H9 (cell line): ENCODE measurements at regions not wholly inside any gene's neighbourhood (a gene's known extent, or its start where the extent isn't known, plus 50 kb on each side); places are given as distances from the start of the nearest gene placed in this dataset.

Experiments used
- DNase-seq: peaks from one replicate; pipeline ENCODE4 v3.0.0-alpha.2; 2017
- H2AFZ ChIP-seq: one replicate; pipeline ENCODE4 v1.6.1; 2013; ENCODE audit warnings: mild to moderate bottlenecking, low read length, control low read depth, moderate library complexity
- H2AK5ac ChIP-seq: 2 replicates; pipeline ENCODE4 v1.6.1; 2013; ENCODE audit warnings: low read length, control low read depth, mixed read lengths; ENCODE audit not compliant: insufficient read length
- H2BK120ac ChIP-seq: one replicate; pipeline ENCODE4 v1.6.1; 2013; ENCODE audit warnings: low read depth, mild to moderate bottlenecking, low read length, control low read depth, inconsistent platforms; ENCODE audit not compliant: poor library complexity, severe bottlenecking
- H2BK12ac ChIP-seq: 2 replicates; pipeline ENCODE4 v1.6.1; 2013; ENCODE audit warnings: low read length, control low read depth, mixed read lengths, low read depth; ENCODE audit not compliant: insufficient read length
- H2BK15ac ChIP-seq: 2 replicates; pipeline ENCODE4 v1.6.1; 2013; ENCODE audit warnings: low read depth, low read length, control low read depth
- H2BK20ac ChIP-seq: one replicate; pipeline ENCODE4 v1.6.1; 2013; ENCODE audit warnings: low read depth, mild to moderate bottlenecking, low read length, control low read depth, inconsistent platforms; ENCODE audit not compliant: poor library complexity, severe bottlenecking
- H2BK5ac ChIP-seq: 2 replicates; pipeline ENCODE4 v1.6.1; 2013; ENCODE audit warnings: low read length, control low read depth, mixed read lengths; ENCODE audit not compliant: insufficient read length
- H3K14ac ChIP-seq: 2 replicates; pipeline ENCODE4 v1.6.1; 2013; ENCODE audit warnings: low read length, control low read depth; ENCODE audit not compliant: insufficient read depth
- H3K18ac ChIP-seq: 2 replicates; pipeline ENCODE4 v1.6.1; 2013; ENCODE audit warnings: low read depth, mild to moderate bottlenecking, mixed read lengths, low read length, control low read depth; ENCODE audit not compliant: insufficient read length
- H3K23ac ChIP-seq: 2 replicates; pipeline ENCODE4 v1.6.1; 2013; ENCODE audit warnings: low read length, control low read depth, mixed read lengths, low read depth; ENCODE audit not compliant: insufficient read length
- H3K23me2 ChIP-seq: 2 replicates; pipeline ENCODE4 v1.6.1; 2013; ENCODE audit warnings: low read depth, mild to moderate bottlenecking, mixed read lengths, low read length, control low read depth; ENCODE audit not compliant: insufficient read length, poor library complexity, severe bottlenecking
- H3K27ac ChIP-seq: 2 replicates; pipeline ENCODE4 v1.5.1; 2013; ENCODE audit warnings: low read length, control low read depth, mixed read lengths, low read depth; ENCODE audit not compliant: insufficient read length
- H3K27me3 ChIP-seq: 2 replicates; pipeline ENCODE4 v1.6.1; 2013; ENCODE audit warnings: low read length, control low read depth, inconsistent platforms; ENCODE audit not compliant: insufficient read depth
- H3K4ac ChIP-seq: 2 replicates; pipeline ENCODE4 v1.6.1; 2013; ENCODE audit warnings: low read depth, mild to moderate bottlenecking, control low read depth, inconsistent platforms, low read length, moderate library complexity
- H3K4me1 ChIP-seq: 2 replicates; pipeline ENCODE4 v1.6.1; 2013; ENCODE audit warnings: low read length, control low read depth, inconsistent platforms; ENCODE audit not compliant: insufficient read depth
- H3K4me2 ChIP-seq: 2 replicates; pipeline ENCODE4 v1.6.1; 2013; ENCODE audit warnings: low read length, control low read depth, mixed read lengths; ENCODE audit not compliant: insufficient read length, insufficient read depth
- H3K56ac ChIP-seq: 2 replicates; pipeline ENCODE4 v1.6.1; 2013; ENCODE audit warnings: low read depth, mild to moderate bottlenecking, mixed read lengths, low read length, control low read depth; ENCODE audit not compliant: insufficient read length
- H3K79me1 ChIP-seq: 2 replicates; pipeline ENCODE4 v1.6.1; 2013; ENCODE audit warnings: low read depth, mild to moderate bottlenecking, moderate library complexity, low read length, control low read depth, inconsistent platforms; ENCODE audit not compliant: insufficient read depth, poor library complexity, severe bottlenecking
- H3K79me2 ChIP-seq: 2 replicates; pipeline ENCODE4 v1.6.1; 2013; ENCODE audit warnings: low read length, control low read depth, inconsistent platforms; ENCODE audit not compliant: insufficient read depth
- H3K9ac ChIP-seq: 2 replicates; pipeline ENCODE4 v1.6.1; 2013; ENCODE audit warnings: low read length, control low read depth, mixed read lengths; ENCODE audit not compliant: insufficient read length; ENCODE audit errors: extremely low read depth
- H3K9me3 ChIP-seq: one replicate; pipeline ENCODE4 v1.6.1; 2013; ENCODE audit warnings: low read depth, low read length, inconsistent platforms; ENCODE audit not compliant: control insufficient read depth
- H3T11ph ChIP-seq: one replicate; pipeline ENCODE4 v1.6.1; 2013; ENCODE audit warnings: mild to moderate bottlenecking, low read length, control low read depth, inconsistent platforms
- H4K20me1 ChIP-seq: one replicate; pipeline ENCODE4 v1.6.1; 2013; ENCODE audit not compliant: control insufficient read depth, insufficient read length, insufficient read depth
- H4K5ac ChIP-seq: 2 replicates; pipeline ENCODE4 v1.6.1; 2013; ENCODE audit warnings: low read depth, mild to moderate bottlenecking, mixed read lengths, low read length, control low read depth; ENCODE audit not compliant: insufficient read length
- H4K8ac ChIP-seq: replicated peaks from 2 replicates; pipeline ENCODE4 v1.6.1; 2013; ENCODE audit warnings: low read length, control low read depth, mixed read lengths, low read depth; ENCODE audit not compliant: insufficient read length
- H4K91ac ChIP-seq: 2 replicates; pipeline ENCODE4 v1.6.1; 2013; ENCODE audit warnings: low read depth, mild to moderate bottlenecking, moderate library complexity, mixed read lengths, low read length, control low read depth; ENCODE audit not compliant: insufficient read length
- H3K27ac Mint-ChIP-seq, 3 experiments: 2 replicates in 2 of 3; 3 replicates in 1 of 3; pipeline ENCODE4 v1.8.0; 2020 to 2021; ENCODE audit warnings: mixed read lengths in 3 of 3, mild to moderate bottlenecking in 1 of 3, moderate library complexity in 1 of 3
- H3K27me3 Mint-ChIP-seq: 2 replicates; pipeline ENCODE4 v1.8.0; 2021; ENCODE audit warnings: low read depth, mild to moderate bottlenecking, moderate library complexity, mixed read lengths
- H3K36me3 Mint-ChIP-seq, 3 experiments: 2 replicates in 2 of 3; 3 replicates in 1 of 3; pipeline ENCODE4 v1.8.0; 2020 to 2021; ENCODE audit warnings: low read depth in 3 of 3, mixed read lengths in 3 of 3; ENCODE audit not compliant: insufficient read depth in 1 of 3
- H3K4me1 Mint-ChIP-seq, 2 experiments: 2 replicates each; pipeline ENCODE4 v1.8.0; 2020; ENCODE audit warnings: mixed read lengths in 2 of 2
- H3K4me3 Mint-ChIP-seq, 2 experiments: 2 replicates in 1 of 2; 3 replicates in 1 of 2; pipeline ENCODE4 v1.8.0; 2020 to 2021; ENCODE audit warnings: mild to moderate bottlenecking in 2 of 2, mixed read lengths in 2 of 2, moderate library complexity in 1 of 2
- H3K9me3 Mint-ChIP-seq, 2 experiments: 2 replicates in 1 of 2; 3 replicates in 1 of 2; pipeline ENCODE4 v1.8.0; 2020; ENCODE audit warnings: mild to moderate bottlenecking in 2 of 2, mixed read lengths in 2 of 2, moderate library complexity in 1 of 2
- WGBS: extraction: QIAGEN DNeasy Blood & Tissue Kit; methylation state at CpG from one replicate; pipeline ENCODE4 v1.1.7; 2013; ENCODE audit warnings: missing lambda C conversion rate, low lambda C conversion rate, mixed read lengths; ENCODE audit not compliant: insufficient read length; ENCODE audit errors: extremely low coverage; 5-methylcytosine and 5-hydroxymethylcytosine counted together
- TF ChIP-seq, protein P1 (sequence below): fragments of 200-600 bp; sonication (generic); conservative IDR thresholded peaks from 3 replicates; pipeline ENCODE4 v1.8.0; 2021; ENCODE audit warnings: antibody characterized with exemption, mild to moderate bottlenecking

DNA sequence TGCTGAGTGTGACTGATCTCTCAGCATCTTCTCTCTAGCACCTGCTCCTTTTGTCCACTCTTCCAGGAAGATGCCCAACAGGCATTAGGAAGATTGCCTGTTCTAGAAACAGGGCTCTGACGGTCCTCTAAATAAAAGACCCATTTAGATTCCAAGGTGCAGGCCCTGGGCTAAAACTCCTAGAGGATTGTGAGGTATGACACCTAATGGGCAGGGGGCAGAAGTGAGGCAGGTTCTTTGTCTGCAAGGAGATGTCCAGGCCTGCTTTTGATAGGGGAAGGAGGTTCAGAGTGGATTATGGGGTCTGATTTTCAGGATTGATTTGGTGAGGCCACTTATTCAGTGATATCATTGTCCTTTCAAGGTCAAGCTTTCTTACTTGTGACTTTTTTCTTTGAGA, 140.8 kb upstream of the TRPC7 start:
- Histone ChIP-seq H3K18ac (no peak overlapping the region), H3T11ph (no peak overlapping the region), H2BK120ac (no peak overlapping the region), H3K14ac (no peak overlapping the region), H4K8ac (no peak overlapping the region), H4K20me1 (no peaks in the 10 kb centered on the region), H3K27ac (no peak overlapping the region), H3K79me2 (no peaks in the 10 kb centered on the region), H2AFZ (no peak overlapping the region), H2AK5ac (no peak overlapping the region), H3K27me3 (no peaks in the 10 kb centered on the region), H3K79me1 (no peaks in the 10 kb centered on the region), H3K9me3 (no peaks in the 10 kb centered on the region), H4K91ac (no peak overlapping the region), H2BK5ac (no peak overlapping the region), H3K4me1 (peaks cover 4% of the 10 kb centered on the region; the same call in 1 of the 2 replicates), H2BK12ac (no peak overlapping the region), H3K23me2 (no peaks in the 10 kb centered on the region), H2BK20ac (no peak overlapping the region), H3K23ac (no peak overlapping the region), H3K9ac (no peak overlapping the region), H3K4ac (no peak overlapping the region), H4K5ac (no peak overlapping the region), H3K4me2 (no peak overlapping the region), H3K56ac (no peak overlapping the region), H2BK15ac (no peak overlapping the region)
- 0 out of 5 replicates have a peak, but pooled peaks cover 0 to under 1% of the 10 kb centered on the region in 2 experiments for H3K9me3 Mint-ChIP-seq
- 0 out of 7 replicates have a peak, but pooled peaks cover 0 to 2% (median 2%) of the 10 kb centered on the region in 3 experiments for H3K36me3 Mint-ChIP-seq
- WGBS: no CpG with 5 or more reads among the region's 1 CpG
- peaks cover 5 to 25% of the 10 kb centered on the region in 2 experiments for H3K4me1 Mint-ChIP-seq
- peak overlapping the region in 1 of 3 experiments; percentile 22; a peak in 2 of 7 replicates for H3K27ac Mint-ChIP-seq
- peak; percentile 40 for DNase-seq
- TF ChIP-seq, protein P1, sequence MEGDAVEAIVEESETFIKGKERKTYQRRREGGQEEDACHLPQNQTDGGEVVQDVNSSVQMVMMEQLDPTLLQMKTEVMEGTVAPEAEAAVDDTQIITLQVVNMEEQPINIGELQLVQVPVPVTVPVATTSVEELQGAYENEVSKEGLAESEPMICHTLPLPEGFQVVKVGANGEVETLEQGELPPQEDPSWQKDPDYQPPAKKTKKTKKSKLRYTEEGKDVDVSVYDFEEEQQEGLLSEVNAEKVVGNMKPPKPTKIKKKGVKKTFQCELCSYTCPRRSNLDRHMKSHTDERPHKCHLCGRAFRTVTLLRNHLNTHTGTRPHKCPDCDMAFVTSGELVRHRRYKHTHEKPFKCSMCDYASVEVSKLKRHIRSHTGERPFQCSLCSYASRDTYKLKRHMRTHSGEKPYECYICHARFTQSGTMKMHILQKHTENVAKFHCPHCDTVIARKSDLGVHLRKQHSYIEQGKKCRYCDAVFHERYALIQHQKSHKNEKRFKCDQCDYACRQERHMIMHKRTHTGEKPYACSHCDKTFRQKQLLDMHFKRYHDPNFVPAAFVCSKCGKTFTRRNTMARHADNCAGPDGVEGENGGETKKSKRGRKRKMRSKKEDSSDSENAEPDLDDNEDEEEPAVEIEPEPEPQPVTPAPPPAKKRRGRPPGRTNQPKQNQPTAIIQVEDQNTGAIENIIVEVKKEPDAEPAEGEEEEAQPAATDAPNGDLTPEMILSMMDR: peak; percentile 48; the same call in 2 of the 3 replicates
- H3K27me3 Mint-ChIP-seq: no peaks in the 10 kb centered on the region
- no peak overlapping the region for H3K4me3 Mint-ChIP-seq
